H1 (cell line): ENCODE measurements at regions not wholly inside any gene's neighbourhood (a gene's known extent, or its start where the extent isn't known, plus 50 kb on each side); places are given as distances from the start of the nearest gene placed in this dataset.

Source experiments
- CTCF ChIA-PET: fragments of 300-600 bp; sonication (Branson Sonifier 250); formaldehyde crosslinking; loops from one replicate; lab custom pipeline; 2021; ENCODE audit not compliant: partially characterized antibody; lab: Charles Lee
- POLR2A ChIA-PET: fragments of 300-600 bp; sonication (Branson Sonifier 250); formaldehyde crosslinking; loops from one replicate; lab custom pipeline; 2021; ENCODE audit warnings: inconsistent platforms; ENCODE audit not compliant: partially characterized antibody; lab: Charles Lee
- DNase-seq, 2 experiments: peaks; one replicate each; pipeline versions ENCODE4 v3.0.0 to v3.0.0-alpha.2; 2010 to 2022; ENCODE audit warnings: low spot score in 2 of 2, low read depth in 1 of 2, mixed read lengths in 1 of 2
- FAIRE-seq: peaks from 2 replicates; lab custom pipeline; 2011; peaks lifted over from hg19 to GRCh38; lab: Jason Lieb, UNC
- H2AFZ ChIP-seq: 2 replicates; pipeline ENCODE4 v1.8.1; 2012; ENCODE audit warnings: low read length, inconsistent platforms
- H2AK5ac ChIP-seq: 2 replicates; pipeline ENCODE4 v1.6.1; 2013; ENCODE audit warnings: low read depth, low read length
- H2BK120ac ChIP-seq: replicated peaks from 2 replicates; pipeline ENCODE3; 2013; ENCODE audit warnings: low read depth, low read length, inconsistent platforms
- H2BK12ac ChIP-seq: 2 replicates; pipeline ENCODE4 v1.6.1; 2013; ENCODE audit warnings: low read depth, low read length
- H2BK15ac ChIP-seq: 2 replicates; pipeline ENCODE4 v1.6.1; 2013; ENCODE audit warnings: low read length
- H2BK20ac ChIP-seq: 2 replicates; pipeline ENCODE4 v1.6.1; 2013; ENCODE audit warnings: low read length
- H2BK5ac ChIP-seq: 2 replicates; pipeline ENCODE4 v1.6.1; 2013; ENCODE audit warnings: low read depth, low read length
- H3K14ac ChIP-seq: 2 replicates; pipeline ENCODE4 v1.6.1; 2013; ENCODE audit warnings: inconsistent platforms; ENCODE audit not compliant: insufficient read length
- H3K18ac ChIP-seq: 2 replicates; pipeline ENCODE4 v1.6.1; 2013; ENCODE audit warnings: low read length; ENCODE audit errors: extremely low read depth
- H3K23ac ChIP-seq: 2 replicates; pipeline ENCODE4 v1.6.1; 2013; ENCODE audit warnings: inconsistent platforms; ENCODE audit not compliant: insufficient read length
- H3K23me2 ChIP-seq: 2 replicates; pipeline ENCODE4 v1.6.1; 2013; ENCODE audit warnings: low read depth, low read length
- H3K27ac ChIP-seq: 2 replicates; pipeline ENCODE4 v1.6.1; 2011; ENCODE audit warnings: low read depth, low read length, inconsistent platforms
- H3K27me3 ChIP-seq, 4 experiments: replicated peaks in 1 of 4; 1 replicate in 1 of 4; 2 replicates in 3 of 4; pipeline versions ENCODE4 v1.6.1 to v1.8.1; 2011 to 2013; ENCODE audit warnings: low read length in 3 of 4, mild to moderate bottlenecking in 3 of 4, inconsistent platforms in 2 of 4, mixed read lengths in 2 of 4, moderate library complexity in 1 of 4; ENCODE audit not compliant: control insufficient read depth in 3 of 4, insufficient read depth in 3 of 4; ENCODE audit errors: extremely low read depth in 1 of 4
- H3K36me3 ChIP-seq, 4 experiments: 2 replicates each; pipeline versions ENCODE4 v1.6.1 to v1.8.1; 2011 to 2013; ENCODE audit warnings: mild to moderate bottlenecking in 4 of 4, low read length in 3 of 4, moderate library complexity in 2 of 4, control low read depth in 1 of 4, inconsistent platforms in 1 of 4; ENCODE audit not compliant: insufficient read depth in 4 of 4, control insufficient read depth in 2 of 4
- H3K4ac ChIP-seq: replicated peaks from 2 replicates; pipeline ENCODE3; 2013; ENCODE audit warnings: low read length, low read depth, mixed read lengths, inconsistent platforms; ENCODE audit not compliant: insufficient read length
- H3K4me1 ChIP-seq, 4 experiments: replicated peaks in 1 of 4; 1 replicate in 1 of 4; 2 replicates in 3 of 4; pipeline versions ENCODE4 v1.6.1 to v1.8.1; 2011 to 2013; ENCODE audit warnings: low read length in 3 of 4, inconsistent platforms in 2 of 4, mixed read lengths in 1 of 4; ENCODE audit not compliant: insufficient read depth in 4 of 4, control insufficient read depth in 3 of 4
- H3K4me2 ChIP-seq, 2 experiments: 2 replicates each; pipeline versions ENCODE4 v1.6.1 to v1.8.1; 2011 to 2013; ENCODE audit warnings: low read depth in 2 of 2, low read length in 2 of 2, control low read depth in 1 of 2, inconsistent platforms in 1 of 2, mild to moderate bottlenecking in 1 of 2; ENCODE audit not compliant: insufficient read depth in 1 of 2
- H3K4me3 ChIP-seq, 4 experiments: fragments of 200-600, 300-600 bp in 1 of 4; sonication (generic), shearing (Covaris generic), sonication (Bioruptor Twin) in 1 of 4; 2 replicates each; pipeline versions ENCODE4 v1.5.1 to v1.8.1; 2011 to 2016; ENCODE audit warnings: low read length in 4 of 4, low read depth in 3 of 4, control low read depth in 2 of 4, inconsistent platforms in 2 of 4, mild to moderate bottlenecking in 2 of 4, mixed read lengths in 1 of 4, moderate library complexity in 1 of 4; ENCODE audit not compliant: insufficient read depth in 2 of 4; ENCODE audit errors: extremely low read depth in 1 of 4
- H3K56ac ChIP-seq: replicated peaks from 2 replicates; pipeline ENCODE3; 2013; ENCODE audit warnings: low read depth, mild to moderate bottlenecking, mixed read lengths, low read length, inconsistent platforms; ENCODE audit not compliant: insufficient read length
- H3K79me1 ChIP-seq: 2 replicates; pipeline ENCODE4 v1.6.1; 2013; ENCODE audit warnings: low read depth, low read length, control low read depth
- H3K79me2 ChIP-seq, 2 experiments: 2 replicates each; pipeline versions ENCODE4 v1.6.1 to v1.8.1; 2012 to 2013; ENCODE audit warnings: low read length in 2 of 2, mild to moderate bottlenecking in 2 of 2, inconsistent platforms in 1 of 2; ENCODE audit not compliant: insufficient read depth in 2 of 2, control insufficient read depth in 1 of 2
- H3K9ac ChIP-seq, 4 experiments: replicated peaks in 1 of 4; 1 replicate in 1 of 4; 2 replicates in 3 of 4; pipeline versions ENCODE4 v1.6.1 to v1.8.1; 2011 to 2013; ENCODE audit warnings: low read depth in 3 of 4, low read length in 3 of 4, control low read depth in 2 of 4, mild to moderate bottlenecking in 2 of 4, moderate library complexity in 2 of 4, inconsistent platforms in 1 of 4; ENCODE audit errors: extremely low read depth in 1 of 4
- H3K9me3 ChIP-seq, 2 experiments: 2 replicates each; pipeline versions ENCODE4 v1.6.1 to v1.8.1; 2012 to 2013; ENCODE audit warnings: mild to moderate bottlenecking in 2 of 2, moderate library complexity in 2 of 2, control low read depth in 1 of 2, inconsistent platforms in 1 of 2, low read depth in 1 of 2, low read length in 1 of 2, mixed read lengths in 1 of 2; ENCODE audit not compliant: insufficient read depth in 2 of 2
- H4K20me1 ChIP-seq, 2 experiments: replicated peaks in 1 of 2; 2 replicates each; pipeline versions ENCODE3 to v1.8.1; 2011 to 2013; ENCODE audit warnings: inconsistent platforms in 2 of 2, low read length in 2 of 2, mild to moderate bottlenecking in 1 of 2; ENCODE audit not compliant: insufficient read depth in 2 of 2, control insufficient read depth in 1 of 2
- H4K5ac ChIP-seq: 2 replicates; pipeline ENCODE4 v1.6.1; 2013; ENCODE audit warnings: low read length, low read depth, mixed read lengths, inconsistent platforms; ENCODE audit not compliant: insufficient read length
- H4K8ac ChIP-seq: 2 replicates; pipeline ENCODE4 v1.8.0; 2013; ENCODE audit warnings: mild to moderate bottlenecking, moderate library complexity, low read length, inconsistent platforms; ENCODE audit not compliant: insufficient read depth; ENCODE audit errors: extremely low read depth
- H4K91ac ChIP-seq: replicated peaks from 2 replicates; pipeline ENCODE3; 2013; ENCODE audit warnings: low read length, mixed read lengths, inconsistent platforms; ENCODE audit not compliant: insufficient read length
- CTCF ChIP-seq, 3 experiments: IDR thresholded peaks; 1 replicate in 2 of 3; 2 replicates in 1 of 3; pipeline versions ENCODE4 v1.5.1 to v1.6.1; 2011; ENCODE audit warnings: low read length in 3 of 3, mild to moderate bottlenecking in 3 of 3, inconsistent platforms in 2 of 3, low read depth in 1 of 3, moderate library complexity in 1 of 3; ENCODE audit not compliant: insufficient read depth in 1 of 3; ENCODE audit errors: control extremely low read depth in 1 of 3
- EGR1 ChIP-seq: IDR thresholded peaks from 2 replicates; pipeline ENCODE4 v1.6.1; 2011; ENCODE audit warnings: low read depth, low read length, borderline replicate concordance
- RAD21 ChIP-seq, 2 experiments: IDR thresholded peaks in 1 of 2; conservative IDR thresholded peaks in 1 of 2; 2 replicates each; pipeline ENCODE4 v1.6.1; 2011; ENCODE audit warnings: low read depth in 2 of 2, low read length in 2 of 2, improper control_type of control experiment in 1 of 2, inconsistent platforms in 1 of 2, mild to moderate bottlenecking in 1 of 2, moderate library complexity in 1 of 2
- SAP30 ChIP-seq: fragments of 300-600 bp; sonication (generic); IDR thresholded peaks from 2 replicates; pipeline ENCODE4 v1.7.1; 2012; ENCODE audit warnings: low read length, moderate library complexity, mild to moderate bottlenecking, inconsistent platforms; ENCODE audit not compliant: insufficient read depth, insufficient replicate concordance
- SIN3A ChIP-seq, 2 experiments: IDR thresholded peaks in 1 of 2; conservative IDR thresholded peaks in 1 of 2; 2 replicates each; pipeline ENCODE4 v1.6.1; 2011 to 2012; ENCODE audit warnings: low read length in 2 of 2, improper control_type of control experiment in 1 of 2, low read depth in 1 of 2, mild to moderate bottlenecking in 1 of 2
- SIRT6 ChIP-seq: IDR thresholded peaks from one replicate; pipeline ENCODE4 v1.7.1; 2012; ENCODE audit warnings: low read length, inconsistent platforms
- YY1 ChIP-seq: IDR thresholded peaks from 2 replicates; pipeline ENCODE4 v1.6.1; 2011; ENCODE audit warnings: low read depth, mild to moderate bottlenecking, low read length
- WGBS, 2 experiments: shearing (Covaris generic) in 1 of 2; methylation state at CpG; one replicate each; pipeline versions ENCODE4 v1.1.6 to v1.1.7; 2013 to 2015; ENCODE audit warnings: low lambda C conversion rate in 2 of 2, mixed read lengths in 2 of 2, inconsistent platforms in 1 of 2, low coverage in 1 of 2, missing lambda C conversion rate in 1 of 2; ENCODE audit not compliant: insufficient replicate concordance in 2 of 2, insufficient coverage in 1 of 2, insufficient read length in 1 of 2; ENCODE audit errors: extremely low coverage in 1 of 2, missing lambda C conversion rate in 1 of 2; 5-methylcytosine and 5-hydroxymethylcytosine counted together

GRCh38 chr14:24734917-24735500 lies 101.0 kb upstream of the GZMB start:
- H2BK20ac ChIP-seq = no peak overlapping the region
- H4K8ac ChIP-seq = no peak overlapping the region
- H3K23ac ChIP-seq = no peak overlapping the region
- ChIA-PET POLR2A (no interaction called here), CTCF (interaction anchor here (0.6 to 3.3 kb wide), 24 partner anchors 9 to 787 kb away, joined by 3 to 15 read pairs (median 3); no protein-coding TSS in a partner anchor)
- H2BK120ac ChIP-seq = no peak overlapping the region
- H3K56ac ChIP-seq = no peak overlapping the region
- no peak overlapping the region for H2BK5ac ChIP-seq
- no peaks in the 10 kb centered on the region for H3K9me3 ChIP-seq
- H3K27ac ChIP-seq = no peak overlapping the region
- no peak overlapping the region for H3K9ac ChIP-seq
- DNase-seq = no peak
- H3K79me1 ChIP-seq = no peaks in the 10 kb centered on the region
- no peak overlapping the region for H3K18ac ChIP-seq
- TF ChIP-seq SIRT6 (no peak), SAP30 (no peak), CTCF (IDR thresholded peaks at IDR 0.05; ENCODE audit: control extremely low read depth in 1 of 3, insufficient read depth in 1 of 3, low read depth in 1 of 3, low read length in 3 of 3) (peak in 2 of 3 experiments; percentile 61 to 65; a peak in 3 of 4 replicates), YY1 (peak; percentile 46; the same call in 1 of the 2 replicates), RAD21 (IDR thresholded peaks at IDR 0.05 in 1 of 2, conservative IDR thresholded peaks at IDR 0.05 in 1 of 2; ENCODE audit: low read depth in 2 of 2, low read length in 2 of 2) (peak; percentile 70 to 75), SIN3A (conservative IDR thresholded peaks at IDR 0.05 in 1 of 2, IDR thresholded peaks at IDR 0.05 in 1 of 2; ENCODE audit: low read depth in 1 of 2, low read length in 2 of 2) (no peak), EGR1 (no peak)
- no peak overlapping the region for H4K5ac ChIP-seq
- no peak overlapping the region for H2AFZ ChIP-seq
- no peak overlapping the region for H3K14ac ChIP-seq
- FAIRE-seq = peak; percentile 32
- no peaks in the 10 kb centered on the region for H4K20me1 ChIP-seq
- no peak overlapping the region for H2BK12ac ChIP-seq
- no peaks in the 10 kb centered on the region for H3K79me2 ChIP-seq
- no peaks in the 10 kb centered on the region for H3K36me3 ChIP-seq
- H3K4me2 ChIP-seq = no peak overlapping the region
- H2BK15ac ChIP-seq = no peak overlapping the region
- H3K27me3 ChIP-seq = no peaks in the 10 kb centered on the region
- H3K4me1 ChIP-seq = peaks cover 0 to 3% (median 0%) of the 10 kb centered on the region in 4 experiments; a peak in 3 of 7 replicates
- H3K4ac ChIP-seq = no peak overlapping the region
- 39% methylated on average over 9 of the region's 9 CpGs; no CpG with 5 or more reads in 1 of the 2 experiments for WGBS, 2 experiments
- H3K23me2 ChIP-seq = no peaks in the 10 kb centered on the region
- H2AK5ac ChIP-seq = no peak overlapping the region
- H3K4me3 ChIP-seq = no peak overlapping the region
- H4K91ac ChIP-seq = no peak overlapping the region
